ENCODE measurements at regions not wholly inside any gene's neighbourhood (a gene's known extent, or its start where the extent isn't known, plus 50 kb on each side); places are given as distances from the start of the nearest gene placed in this dataset.

DNA sequence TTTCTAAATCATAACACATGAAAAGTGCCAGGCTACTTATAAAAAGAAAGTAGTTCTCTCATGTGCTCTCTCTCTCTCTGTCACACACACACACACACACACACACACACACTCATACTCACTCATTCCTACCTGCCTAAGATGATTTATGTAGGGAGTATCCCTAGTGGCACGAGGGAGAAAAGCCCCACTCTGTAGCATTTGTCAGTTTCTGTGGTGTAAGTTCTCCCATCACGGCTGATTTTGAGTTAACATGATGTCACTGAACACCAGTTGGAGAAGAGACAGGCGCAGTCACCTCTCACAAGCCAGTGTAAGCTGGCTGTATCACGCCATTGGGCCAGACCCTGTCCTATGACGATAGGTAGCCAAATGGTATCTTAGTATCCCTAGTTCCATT, 395.4 kb downstream of the SFMBT2 start:
- DNase-seq (ENCODE audit: low read depth), result no peak
- no peak overlapping the region for H3K4me3 ChIP-seq (ENCODE audit: low read depth, low read length)

DNA sequence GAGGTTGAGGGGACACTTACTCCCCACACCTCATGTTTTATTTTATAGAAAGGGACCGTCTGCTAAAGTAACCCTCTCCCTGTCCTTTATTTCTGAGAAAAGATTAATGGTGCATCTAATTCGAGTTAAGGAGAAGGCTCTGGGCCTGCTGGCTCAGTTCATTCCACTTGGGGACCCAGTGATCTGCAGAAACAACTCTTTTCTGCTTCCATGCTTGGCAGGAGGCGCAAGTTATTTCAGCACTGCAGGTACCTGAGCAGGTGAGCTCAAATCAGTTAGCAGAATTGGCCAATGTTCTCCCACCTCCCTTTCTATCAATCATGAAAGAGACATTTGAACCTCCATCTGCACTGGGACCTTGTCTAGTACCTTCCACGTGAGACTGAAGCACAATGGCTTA, 396.1 kb downstream of the SFMBT2 start:
- TF ChIP-seq, protein P1, sequence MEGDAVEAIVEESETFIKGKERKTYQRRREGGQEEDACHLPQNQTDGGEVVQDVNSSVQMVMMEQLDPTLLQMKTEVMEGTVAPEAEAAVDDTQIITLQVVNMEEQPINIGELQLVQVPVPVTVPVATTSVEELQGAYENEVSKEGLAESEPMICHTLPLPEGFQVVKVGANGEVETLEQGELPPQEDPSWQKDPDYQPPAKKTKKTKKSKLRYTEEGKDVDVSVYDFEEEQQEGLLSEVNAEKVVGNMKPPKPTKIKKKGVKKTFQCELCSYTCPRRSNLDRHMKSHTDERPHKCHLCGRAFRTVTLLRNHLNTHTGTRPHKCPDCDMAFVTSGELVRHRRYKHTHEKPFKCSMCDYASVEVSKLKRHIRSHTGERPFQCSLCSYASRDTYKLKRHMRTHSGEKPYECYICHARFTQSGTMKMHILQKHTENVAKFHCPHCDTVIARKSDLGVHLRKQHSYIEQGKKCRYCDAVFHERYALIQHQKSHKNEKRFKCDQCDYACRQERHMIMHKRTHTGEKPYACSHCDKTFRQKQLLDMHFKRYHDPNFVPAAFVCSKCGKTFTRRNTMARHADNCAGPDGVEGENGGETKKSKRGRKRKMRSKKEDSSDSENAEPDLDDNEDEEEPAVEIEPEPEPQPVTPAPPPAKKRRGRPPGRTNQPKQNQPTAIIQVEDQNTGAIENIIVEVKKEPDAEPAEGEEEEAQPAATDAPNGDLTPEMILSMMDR (conservative IDR thresholded peaks at IDR 0.05; ENCODE audit: low read depth, low read length), result no peak
- DNase-seq (ENCODE audit: low read depth), result no peak
- H3K4me3 ChIP-seq (ENCODE audit: low read depth, low read length), result no peak overlapping the region

More for the DNA sequence above, 395.4 kb downstream of the SFMBT2 start:
- TF ChIP-seq, protein P1 (conservative IDR thresholded peaks at IDR 0.05; ENCODE audit: low read depth, low read length), result no peak

DNA sequence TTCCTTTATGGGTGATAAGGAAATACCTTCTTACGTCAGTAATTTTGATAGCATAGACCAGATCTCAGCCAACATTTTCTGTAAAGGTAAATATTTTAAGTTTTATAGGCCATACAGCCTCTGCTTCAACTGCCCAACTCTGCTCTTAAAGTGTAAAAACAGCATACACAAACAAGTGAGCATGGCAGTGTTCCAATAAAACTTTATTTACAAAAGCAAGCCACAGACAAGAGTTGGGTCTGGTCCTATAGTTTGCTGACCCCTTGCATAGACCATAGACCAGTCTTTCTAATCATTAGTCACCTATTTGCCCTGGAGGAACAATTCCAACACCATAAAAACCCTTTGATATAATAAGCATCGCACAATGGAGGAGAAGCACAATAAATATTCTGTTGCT, 398.8 kb downstream of the SFMBT2 start:
- DNase-seq (ENCODE audit: low read depth), result no peak
- TF ChIP-seq, protein P1 (conservative IDR thresholded peaks at IDR 0.05; ENCODE audit: low read depth, low read length), result no peak
- H3K4me3 ChIP-seq (ENCODE audit: low read depth, low read length), result no peak overlapping the region

DNA sequence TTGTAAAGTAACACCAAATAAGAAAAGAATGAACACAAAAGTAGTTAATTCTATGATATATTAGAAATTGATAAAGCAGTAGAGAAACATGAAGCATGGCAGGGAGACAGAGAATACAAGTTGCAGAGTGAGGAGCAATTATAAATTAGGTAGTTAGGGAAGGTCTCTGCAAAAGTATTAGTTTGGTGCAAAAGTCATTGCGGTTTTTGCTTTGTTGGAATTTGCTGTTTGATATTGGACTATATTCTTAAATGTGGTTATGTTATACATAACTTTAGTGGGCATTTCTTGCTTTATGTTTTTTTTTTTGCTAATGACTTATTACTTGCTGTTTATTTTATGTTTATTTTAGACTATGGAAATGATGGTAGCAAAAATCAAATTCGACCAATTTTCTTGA, 402.2 kb downstream of the SFMBT2 start:
- no peak overlapping the region for H3K4me3 ChIP-seq (ENCODE audit: low read depth, low read length)
- TF ChIP-seq, protein P1 (conservative IDR thresholded peaks at IDR 0.05; ENCODE audit: low read depth, low read length), result no peak
- DNase-seq (ENCODE audit: low read depth), result no peak

DNA sequence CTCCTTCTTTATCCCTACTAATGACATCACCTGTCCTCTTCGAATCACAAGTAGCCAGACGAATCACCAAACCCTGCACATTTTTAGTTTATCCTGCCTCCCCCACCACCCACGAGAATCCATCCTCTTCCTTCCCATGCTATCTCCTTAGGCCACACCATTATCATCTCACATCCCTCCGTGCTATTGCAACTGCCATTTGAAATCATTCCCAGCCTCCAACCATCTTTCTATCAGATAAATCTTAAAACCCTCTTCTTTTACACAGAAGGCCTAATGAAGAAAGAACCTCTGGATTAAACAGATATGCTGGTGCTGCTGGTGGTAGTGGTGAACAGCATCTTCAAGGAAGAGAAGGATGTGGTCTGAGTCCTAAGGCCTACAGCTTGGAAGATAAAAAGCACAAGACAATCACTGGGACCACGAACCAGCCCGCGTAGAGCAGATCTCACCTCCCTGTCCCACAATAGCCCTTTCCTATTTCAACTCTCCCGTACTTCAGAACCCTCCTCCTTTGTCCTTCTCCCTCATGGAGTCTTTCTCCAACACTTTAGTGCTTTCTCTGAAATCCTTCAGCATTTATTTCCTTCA, 403.1 kb downstream of the SFMBT2 start:
- no peak for DNase-seq (ENCODE audit: low read depth)
- TF ChIP-seq, protein P1 (conservative IDR thresholded peaks at IDR 0.05; ENCODE audit: low read depth, low read length), result no peak

DNA sequence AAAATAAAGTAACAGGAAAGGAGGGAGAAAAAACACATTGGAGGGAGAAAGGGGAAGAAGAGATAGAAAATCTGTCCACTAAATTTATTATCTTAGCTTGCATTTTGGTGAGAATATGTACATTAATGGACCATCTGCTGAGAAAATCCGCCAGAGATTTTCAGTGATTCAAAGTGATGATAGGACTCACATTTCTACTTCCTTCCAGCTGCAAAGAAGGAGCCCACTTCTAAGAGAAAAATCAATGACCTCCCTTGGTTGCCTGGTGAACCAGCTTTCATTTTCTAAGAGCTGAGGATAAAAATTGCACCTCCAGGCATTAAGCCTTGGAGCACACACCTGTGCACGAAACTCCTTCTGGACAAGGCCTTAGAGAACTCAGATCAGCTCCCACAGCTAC, 404.3 kb downstream of the SFMBT2 start:
- TF ChIP-seq, protein P1 (conservative IDR thresholded peaks at IDR 0.05; ENCODE audit: low read depth, low read length), result no peak
- DNase-seq (ENCODE audit: low read depth), result no peak
- no peak overlapping the region for H3K4me3 ChIP-seq (ENCODE audit: low read depth, low read length)

More for the DNA sequence above, 403.1 kb downstream of the SFMBT2 start:
- no peak overlapping the region for H3K4me3 ChIP-seq (ENCODE audit: low read depth, low read length)

DNA sequence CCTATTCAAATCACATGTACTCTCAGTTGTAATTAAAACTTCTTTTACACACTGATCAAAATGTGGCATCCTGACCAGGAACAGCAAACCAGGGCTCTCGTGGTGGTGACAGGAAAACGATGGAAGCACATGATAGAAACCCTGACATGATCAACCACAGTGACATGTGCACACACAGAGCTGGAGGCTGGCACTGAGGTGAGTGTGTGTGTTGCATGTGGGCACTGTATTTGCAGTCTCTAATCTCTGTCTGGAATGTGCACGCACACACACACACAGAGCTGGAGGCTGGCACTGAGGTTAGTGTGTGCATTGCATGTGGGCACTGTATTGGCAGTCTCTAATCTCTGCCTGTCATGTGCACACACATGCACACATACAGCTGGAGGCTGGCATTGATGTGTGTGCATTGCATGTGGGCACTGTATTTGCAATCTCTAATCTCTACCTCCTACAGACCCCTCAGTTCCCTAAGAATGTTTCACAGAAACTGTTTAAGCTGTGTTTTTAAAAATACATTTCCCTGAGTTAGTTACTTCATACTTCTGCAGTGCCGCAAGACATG, 406.9 kb downstream of the SFMBT2 start:
- no peak for DNase-seq (ENCODE audit: low read depth)
- TF ChIP-seq, protein P1 (conservative IDR thresholded peaks at IDR 0.05; ENCODE audit: low read depth, low read length), result no peak
- H3K4me3 ChIP-seq (ENCODE audit: low read depth, low read length), result no peak overlapping the region
